ENCODE measurements at regions not wholly inside any gene's neighbourhood (a gene's known extent, or its start where the extent isn't known, plus 50 kb on each side); places are given as distances from the start of the nearest gene placed in this dataset.

- TF ChIP-seq CTCF (conservative IDR thresholded peaks at IDR 0.05) (no peak), ZFX (IDR thresholded peaks at IDR 0.05) (no peak)
Measured at GRCh38 chr21:15669247-15669646, 60.5 kb upstream of the USP25 start.

Measured in C4-2B (cell line).